GM11168 (cell line): ENCODE measurements at regions not wholly inside any gene's neighbourhood (a gene's known extent, or its start where the extent isn't known, plus 50 kb on each side); places are given as distances from the start of the nearest gene placed in this dataset.

Experiments used
- in situ Hi-C: fragments of 300-500 bp; cut with MboI; formaldehyde crosslinking; loops from one replicate; pipeline ENCODE4 v1.12.0; 2022; ENCODE audit warnings: low sequenced_read_pairs; ENCODE audit not compliant: unreplicated experiment

DNA sequence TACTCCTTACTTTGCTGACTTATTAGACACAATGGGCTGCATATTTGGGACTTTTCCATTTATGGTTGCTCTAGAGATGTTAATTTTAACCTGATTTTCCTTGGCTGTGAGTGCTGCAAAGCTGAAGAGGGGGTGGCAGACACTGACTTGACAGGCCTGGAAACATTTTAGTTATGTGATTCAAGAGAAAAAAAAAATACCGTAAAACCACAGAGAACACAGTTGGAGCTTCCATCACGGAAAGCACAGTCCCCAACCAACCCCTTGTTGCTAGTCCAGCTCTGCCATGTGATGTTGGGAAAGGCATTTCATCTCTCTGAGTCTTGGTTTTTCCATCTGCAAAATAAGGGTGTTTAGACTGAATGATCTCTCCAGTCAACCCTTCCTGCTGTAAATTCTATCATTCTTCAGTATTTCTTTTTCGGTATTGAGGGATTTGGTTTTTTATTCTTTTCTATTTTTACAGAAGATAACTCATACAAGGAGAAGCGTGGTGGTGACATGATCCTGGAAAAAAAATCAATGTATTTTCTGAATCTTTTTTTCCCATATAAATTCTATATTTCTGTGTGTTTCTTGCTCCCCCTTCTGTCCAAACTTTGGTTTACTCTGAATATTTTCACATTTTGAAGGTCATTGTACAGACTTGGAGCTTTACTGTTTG, 246.1 kb downstream of the REEP3 start:
- in situ Hi-C loops = no loop called here

DNA sequence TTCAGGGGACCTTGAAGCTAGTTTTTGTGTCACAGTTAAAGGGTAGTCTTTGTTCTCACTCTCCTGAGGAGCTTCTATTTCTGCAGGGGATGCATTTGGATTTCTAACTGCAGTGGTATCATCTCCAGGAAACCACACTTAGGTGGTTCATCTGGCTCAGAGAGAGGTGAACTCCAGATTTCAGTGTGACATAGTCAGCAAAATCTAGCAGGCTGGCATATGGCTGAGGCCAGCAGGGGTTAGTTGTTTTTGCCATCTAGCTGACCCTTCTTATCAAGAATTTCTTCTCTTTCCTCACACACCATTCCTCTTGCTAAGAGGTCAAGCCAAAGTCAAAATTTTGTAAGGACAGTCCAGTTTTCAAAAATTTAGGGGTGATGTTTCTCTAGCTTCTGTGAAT, 248.2 kb downstream of the REEP3 start:
- in situ Hi-C loops = no loop called here

DNA sequence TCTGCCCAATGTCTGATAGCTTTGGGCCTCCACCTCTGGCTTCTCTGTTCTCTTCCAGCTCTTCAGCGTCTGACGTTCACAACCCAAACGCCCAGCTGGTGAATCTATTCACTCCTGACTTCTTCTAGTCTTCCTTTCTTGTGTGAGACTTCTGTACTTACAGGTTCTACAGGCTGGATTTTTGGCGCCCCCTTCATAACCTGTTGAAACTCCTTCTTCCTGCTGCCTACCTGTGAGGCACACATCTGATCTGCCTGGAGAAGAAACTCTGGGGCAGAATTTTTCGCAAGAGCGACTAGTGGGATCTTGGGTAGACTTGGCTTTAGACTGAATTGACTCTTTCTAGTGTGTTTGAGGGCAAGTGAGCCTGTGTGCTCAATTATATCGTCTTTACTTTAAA, 249.3 kb downstream of the REEP3 start:
- in situ Hi-C loops = no loop called here

DNA sequence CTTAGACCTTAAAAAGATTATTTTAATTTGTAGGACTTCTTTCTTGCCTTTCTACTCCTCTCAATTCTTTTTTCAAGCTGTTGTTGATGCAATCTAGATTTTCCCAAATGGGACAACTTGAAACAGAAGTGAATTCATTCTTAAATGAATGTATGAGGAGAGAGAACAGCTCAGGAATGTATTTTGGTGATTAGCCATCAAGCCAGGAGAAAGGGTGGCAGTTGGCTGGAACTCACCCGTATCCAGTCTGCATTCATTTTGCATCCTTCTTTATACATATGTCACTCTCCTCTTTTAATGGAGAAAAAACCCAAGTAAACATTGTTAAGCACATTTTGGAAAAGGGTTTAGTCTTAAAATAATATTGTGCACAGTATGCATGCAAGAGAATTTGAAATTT, 251.3 kb downstream of the REEP3 start:
- in situ Hi-C loops = no loop called here

DNA sequence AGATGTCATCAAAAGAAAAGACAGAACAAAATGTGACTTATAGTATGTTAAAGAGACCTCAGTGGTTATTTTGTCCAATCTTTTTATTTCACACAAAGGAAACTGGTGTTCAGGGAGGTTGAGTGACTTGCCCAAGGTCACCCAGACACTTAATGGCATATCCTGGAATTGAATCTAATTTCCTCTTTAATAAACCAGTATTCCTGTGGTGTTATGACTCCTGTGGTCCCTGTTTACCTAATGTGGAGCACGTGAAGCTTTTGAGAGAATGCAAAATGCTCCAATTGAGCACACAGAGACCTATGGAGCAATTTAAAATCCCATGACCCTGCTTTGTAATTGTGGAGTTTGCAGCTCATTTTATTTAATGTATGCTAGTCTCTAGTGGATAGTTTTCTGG, 251.9 kb downstream of the REEP3 start:
- in situ Hi-C loops = no loop called here

DNA sequence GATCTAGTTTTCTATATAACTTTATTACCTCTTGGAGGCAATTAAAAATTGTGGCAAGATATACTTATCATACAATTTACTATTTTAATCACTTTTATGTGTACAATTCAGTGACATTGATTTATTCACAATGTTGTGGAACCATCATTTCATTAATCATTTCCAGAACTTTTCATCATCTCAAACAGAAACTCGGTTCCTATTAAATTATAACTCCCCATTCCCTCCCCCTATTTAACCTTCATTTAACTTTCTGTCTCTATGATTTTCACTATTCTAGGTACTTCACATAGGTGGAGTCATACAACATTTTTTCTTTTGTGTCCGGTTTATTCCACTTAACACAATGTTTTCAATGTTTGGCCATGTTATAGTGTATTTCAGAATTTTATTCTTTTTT, 252.8 kb downstream of the REEP3 start:
- in situ Hi-C loops = no loop called here

DNA sequence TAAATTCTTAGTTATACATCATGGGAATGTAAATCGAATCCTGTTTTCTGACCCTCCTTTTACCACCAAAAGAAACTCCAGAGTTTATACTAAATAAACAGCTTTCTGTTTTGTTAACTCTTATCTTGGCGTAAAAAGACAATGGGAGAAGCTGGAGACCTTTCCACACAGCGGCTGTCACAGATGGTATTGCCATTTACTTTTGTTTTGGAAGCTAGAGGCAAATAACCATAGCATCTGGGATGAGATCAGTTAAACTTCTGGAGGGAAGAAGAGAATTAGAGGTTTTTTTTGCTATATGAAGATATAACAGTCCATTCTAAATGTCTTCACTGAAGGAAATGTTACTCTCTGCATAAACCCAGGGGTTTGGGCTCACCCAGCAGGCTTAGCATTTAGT, 258.9 kb downstream of the REEP3 start:
- in situ Hi-C loops = no loop called here

DNA sequence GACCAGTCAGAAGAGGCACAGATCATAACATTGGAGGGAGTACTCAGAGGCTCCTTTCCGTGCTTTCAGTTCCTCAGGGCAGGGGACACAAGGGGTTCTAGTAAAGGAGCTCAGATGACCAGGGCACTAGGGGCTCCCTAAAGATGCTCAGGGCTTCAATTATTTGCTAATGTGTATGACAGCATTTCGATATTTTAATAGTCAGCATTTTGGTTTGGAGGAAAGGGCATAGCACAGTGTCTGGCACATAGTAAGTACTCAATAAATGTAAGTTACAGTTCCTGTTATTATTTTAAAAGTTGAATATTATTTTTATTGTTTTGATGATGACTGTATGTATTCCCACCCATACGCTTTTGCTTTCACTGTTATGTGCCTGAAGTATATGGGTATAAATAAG, 260.0 kb downstream of the REEP3 start:
- in situ Hi-C loops = no loop called here

DNA sequence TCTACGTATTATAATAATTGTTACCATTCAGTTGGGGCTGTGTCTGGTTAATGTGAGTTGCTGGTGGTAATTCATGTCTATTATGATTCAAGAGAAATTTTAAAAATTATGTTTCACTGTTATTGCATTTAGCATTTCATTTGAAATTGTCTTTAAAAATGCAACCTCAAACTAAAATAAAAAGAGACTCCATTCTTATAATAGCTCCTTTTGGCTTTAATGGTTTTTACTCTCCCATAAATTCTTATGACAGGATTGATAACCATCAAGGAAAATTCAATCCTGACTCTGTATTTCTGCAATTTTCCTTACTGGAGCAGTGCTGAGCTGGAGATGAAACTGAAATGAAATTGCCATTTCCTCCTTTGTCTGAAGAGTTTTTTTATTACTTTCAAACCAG, 262.7 kb downstream of the REEP3 start:
- in situ Hi-C loops = no loop called here

DNA sequence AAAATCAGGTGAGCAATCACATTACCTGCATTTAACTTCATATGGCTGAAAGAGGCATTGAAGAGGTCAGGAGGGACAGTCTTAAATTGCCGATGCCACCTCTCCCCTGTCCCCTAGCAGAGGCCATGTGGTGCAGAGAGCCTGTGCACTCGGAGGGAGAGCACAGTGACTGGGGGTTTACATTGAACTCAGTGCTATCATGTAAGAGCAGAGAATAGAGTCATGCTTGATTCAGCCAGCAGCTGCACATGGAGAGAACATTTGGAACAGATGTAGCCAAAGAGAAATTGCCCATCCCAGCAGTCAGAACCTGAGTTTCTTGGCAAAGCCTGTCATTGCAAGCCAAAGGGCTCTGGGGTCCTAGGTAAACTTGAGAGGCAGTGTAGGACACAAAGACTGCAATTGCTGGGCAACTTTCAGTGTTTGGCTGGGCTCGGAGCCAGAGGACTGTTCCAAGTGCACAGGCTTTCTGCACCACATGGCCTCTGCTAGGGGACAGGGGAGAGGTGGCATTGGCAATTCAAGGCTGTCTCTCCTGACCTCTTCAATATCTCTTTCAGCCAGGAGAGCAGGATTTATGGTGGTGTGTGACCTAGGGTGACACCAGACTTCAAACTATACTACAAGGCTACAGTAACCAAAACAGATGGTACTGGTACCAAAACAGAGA, 267.1 kb downstream of the REEP3 start:
- in situ Hi-C loops = no loop called here

DNA sequence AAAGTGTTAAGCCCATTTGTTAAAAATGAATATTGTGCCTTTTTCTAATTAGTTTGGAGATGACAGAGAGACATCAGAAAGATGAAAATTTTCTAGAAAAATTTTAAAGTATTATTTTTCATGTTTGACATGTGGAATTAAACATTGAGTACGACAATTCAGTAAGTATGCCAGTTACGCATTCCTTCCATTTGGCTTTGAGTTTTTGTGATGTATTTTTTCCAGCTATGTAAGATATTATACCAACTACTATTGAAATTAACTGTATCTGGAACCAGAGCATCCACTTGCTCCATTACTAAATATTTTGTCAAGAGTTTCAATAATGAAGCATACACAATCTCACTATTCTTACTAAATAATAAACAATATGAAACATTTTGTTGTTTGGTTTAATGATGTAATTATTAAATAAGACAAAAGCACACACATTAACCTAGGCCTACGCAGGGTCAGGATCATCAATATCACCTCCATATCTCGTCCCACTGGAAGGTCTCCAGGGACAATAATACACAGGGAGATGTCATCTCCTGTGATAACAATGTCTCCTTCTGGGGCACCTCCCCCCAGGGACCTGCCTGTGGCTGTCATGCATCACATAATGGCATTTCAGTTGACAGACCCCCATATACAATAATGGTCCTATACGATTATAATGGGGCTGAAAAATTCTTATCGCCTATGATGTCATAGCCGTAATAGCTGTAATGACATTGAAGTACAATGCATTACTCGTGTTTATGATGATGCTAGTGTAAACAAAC, 274.1 kb downstream of the REEP3 start:
- in situ Hi-C loops = no loop called here

DNA sequence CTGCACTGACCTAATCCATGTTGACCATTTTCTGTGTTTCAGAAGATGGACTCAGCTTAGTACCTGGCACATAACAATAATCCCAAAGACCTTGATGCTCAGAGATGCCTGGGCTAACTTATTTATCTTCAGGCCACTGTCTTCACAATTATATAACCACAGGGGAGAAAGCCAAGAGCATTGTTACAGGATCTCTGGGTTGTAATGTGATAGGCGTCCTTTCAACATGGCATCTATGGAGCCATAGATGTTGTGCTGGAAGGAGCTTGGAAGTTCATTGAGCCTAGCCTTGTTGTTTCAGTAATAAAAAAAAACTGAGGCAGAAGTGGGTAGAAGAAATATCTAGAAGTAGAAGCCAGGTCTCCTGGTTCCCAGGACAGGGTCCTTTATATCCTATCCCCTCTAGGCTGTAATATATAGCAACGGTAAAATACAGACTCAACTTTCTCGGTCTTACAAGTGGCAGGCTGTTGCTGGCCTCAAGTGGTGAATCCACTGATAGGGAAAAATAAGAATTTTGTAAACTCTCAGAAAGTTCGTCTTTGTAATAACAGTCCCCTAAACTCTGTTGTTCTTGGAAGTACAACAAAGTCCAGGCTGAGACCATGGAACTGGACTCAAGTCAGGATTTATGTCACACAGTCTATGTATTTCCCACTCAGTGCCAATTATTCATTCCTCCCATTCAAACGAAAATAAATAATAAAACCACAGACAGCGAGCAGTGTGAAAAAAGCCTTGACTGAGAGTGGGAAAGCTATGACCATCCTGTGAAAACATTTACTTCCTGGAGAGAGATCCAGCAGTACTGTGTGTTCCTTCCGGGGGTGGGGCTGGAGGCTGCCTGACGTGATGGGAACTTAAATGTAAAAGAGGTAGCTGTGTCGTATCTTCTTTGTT, 277.6 kb downstream of the REEP3 start:
- in situ Hi-C loops = no loop called here

DNA sequence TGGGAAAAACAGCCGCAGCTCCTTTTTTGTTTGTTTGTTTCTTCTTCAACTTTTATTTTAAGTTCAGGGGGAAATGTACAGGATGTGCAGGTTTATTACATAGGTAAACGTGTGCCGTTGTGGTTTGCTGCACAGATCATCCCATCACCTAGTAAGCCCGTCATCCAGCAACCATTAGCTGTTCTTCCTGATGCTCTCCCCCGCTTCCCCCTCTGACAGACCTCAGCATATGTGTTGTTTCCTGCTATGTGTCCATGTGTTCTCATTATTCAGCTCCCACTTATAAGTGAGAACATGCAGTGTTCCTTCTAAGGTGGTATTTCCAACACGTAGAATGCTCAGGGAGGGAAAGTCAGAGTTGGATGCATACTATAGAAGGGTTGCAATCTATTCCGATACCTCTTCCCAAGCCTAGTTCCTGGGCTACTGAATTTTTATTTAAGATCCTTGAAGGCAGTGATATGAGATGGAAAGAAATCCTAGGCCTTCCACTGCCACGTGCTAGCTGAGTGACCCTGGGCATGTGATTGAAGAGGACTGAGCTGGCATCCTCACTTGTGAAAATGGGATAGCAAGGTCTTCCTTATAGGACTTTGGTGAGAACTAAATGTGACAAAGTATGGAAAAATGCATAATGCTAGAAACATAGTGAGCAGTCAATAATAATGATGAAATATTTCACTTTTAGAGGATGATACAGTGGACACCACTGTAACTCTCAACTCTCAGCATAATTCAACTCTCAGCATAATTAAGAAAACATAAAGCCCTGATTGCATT, 278.5 kb downstream of the REEP3 start:
- in situ Hi-C loops = no loop called here

DNA sequence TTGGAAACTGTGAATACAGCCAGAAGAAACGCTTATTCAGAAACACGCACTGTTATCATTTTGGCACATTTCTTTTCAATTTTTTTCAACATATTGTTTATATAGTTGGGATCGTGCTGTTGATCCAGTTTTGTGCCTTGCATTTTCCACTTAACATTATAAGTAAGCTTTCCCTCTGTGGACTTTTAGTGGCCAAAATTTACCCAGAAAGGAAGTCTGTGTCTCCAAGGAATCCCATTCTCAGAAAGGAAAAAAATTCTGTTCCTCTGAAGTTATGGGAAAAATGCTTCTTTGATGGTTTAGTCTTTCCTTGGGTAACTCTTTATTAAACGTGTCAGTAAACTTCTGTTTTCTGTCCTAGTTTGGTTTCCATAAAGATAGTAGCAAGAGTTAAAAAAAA, 280.0 kb downstream of the REEP3 start:
- in situ Hi-C loops = no loop called here

DNA sequence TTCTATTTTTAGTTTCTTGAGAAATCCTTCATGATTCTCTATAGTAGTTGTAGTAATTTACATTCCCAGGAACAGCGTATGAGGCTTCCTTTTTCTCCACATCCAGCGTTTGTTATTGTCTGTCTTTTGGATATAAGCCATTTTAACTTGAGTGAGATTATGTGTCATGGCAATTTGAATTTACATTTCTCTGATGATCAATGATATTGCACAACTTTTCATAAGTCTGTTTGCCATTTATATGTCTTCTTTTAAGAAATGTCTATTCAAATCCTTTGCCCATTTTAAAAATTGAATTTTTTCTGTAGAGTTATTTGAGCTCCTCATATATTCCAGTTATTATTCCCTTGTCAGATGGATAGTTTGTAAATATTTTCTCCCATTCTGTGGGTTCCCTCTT, 285.1 kb downstream of the REEP3 start:
- in situ Hi-C loops = no loop called here

DNA sequence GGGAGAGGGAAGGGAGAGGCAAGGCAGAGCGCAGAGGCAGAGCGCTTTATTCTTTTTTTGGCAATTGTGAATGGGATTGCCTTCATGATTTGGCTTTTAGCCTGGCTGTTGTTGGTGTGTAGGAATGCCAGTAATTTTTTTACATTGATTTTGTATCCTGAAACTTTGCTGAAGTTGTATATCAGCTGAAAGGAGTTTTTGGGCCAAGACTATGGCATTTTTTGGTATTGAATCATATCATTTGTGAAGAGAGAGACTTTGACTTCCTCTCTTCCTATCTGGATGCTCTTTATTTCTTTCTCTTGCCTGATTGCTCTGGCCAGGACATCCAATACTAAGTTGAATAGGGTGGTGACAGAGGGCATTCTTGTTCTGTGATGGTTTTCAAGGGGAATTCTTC, 291.3 kb downstream of the REEP3 start:
- in situ Hi-C loops = no loop called here

DNA sequence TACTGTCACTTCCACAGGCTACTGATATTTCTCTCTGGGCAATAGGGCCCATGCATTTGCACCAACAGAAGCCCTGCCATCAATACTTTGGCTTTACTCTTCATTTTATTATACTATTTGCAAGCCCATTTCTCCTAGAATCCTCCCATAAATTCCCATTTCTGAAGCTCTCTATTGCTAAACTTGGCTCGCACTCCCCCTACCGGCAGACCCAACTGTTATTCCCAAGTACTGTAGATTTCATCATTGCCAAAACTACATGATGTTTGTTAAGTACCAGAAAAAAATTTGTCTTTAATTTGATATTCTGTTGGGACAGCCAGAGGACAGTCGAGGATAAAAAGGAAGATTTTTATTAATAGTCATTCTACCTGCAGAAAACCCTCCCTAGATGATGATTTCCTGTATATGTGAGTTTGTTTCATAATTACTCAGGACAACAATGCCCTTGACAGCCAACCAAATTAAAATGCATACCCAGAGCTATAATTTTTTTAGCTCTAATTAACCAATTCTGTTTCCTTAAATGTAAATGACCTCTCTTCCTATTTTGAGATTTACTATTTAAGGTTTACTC, 298.6 kb downstream of the REEP3 start:
- in situ Hi-C loops = no loop called here

DNA sequence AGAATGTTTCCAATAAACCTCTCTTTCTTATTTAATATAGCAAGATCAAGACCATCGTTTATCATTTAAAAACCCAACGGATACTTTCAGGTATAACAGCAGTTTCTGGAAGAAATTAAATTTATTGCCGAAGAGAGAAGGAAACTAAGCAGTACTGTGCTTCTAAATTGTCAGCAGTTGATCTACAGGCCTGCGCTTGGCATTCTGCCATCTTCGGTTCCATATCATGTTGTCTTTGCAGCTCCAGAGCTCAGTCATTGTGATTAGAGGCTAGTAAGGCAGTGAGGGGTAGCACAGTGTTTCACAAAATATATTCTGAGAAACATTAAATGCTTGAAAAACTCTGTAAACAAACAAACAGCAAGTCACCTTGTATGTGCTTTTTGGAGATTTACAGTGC, 301.3 kb downstream of the REEP3 start:
- in situ Hi-C loops = no loop called here

DNA sequence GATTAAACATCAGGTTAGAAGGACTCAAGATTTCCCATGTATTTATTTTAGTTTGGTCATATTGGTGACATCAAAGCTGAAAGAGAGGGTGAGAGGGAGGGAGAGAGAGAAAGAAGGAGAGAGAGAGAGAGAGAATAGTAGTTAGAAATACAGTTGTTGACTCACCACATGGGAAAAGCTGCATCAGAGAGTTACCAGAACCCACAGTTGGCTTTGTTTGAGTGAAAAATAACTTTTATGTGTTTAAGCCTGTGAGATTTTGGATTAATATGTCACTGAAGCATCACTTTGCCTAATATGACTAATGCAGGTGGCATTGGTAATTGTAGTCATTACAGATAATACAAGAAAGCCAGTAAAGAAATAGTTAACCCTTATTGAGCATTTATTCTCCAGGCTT, 303.9 kb downstream of the REEP3 start:
- in situ Hi-C loops = no loop called here

DNA sequence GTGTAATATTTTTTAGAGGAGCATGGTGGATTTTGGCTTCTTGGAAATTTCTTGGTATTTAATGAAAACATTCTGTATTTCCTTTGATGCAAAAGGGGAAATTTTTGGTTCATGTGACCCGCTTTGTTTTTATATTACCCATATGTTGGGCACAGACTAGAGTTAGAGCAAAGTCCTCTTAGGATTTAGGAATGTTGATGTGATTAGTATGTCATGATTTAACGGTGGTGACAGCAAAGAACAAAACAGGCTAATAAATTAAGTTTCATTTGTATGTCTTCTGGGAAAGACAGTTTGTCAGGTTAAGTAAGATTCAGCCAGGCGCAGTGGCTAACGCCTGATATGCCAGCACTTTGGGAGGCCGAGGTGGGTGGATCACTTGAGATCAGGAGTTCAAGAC, 304.6 kb downstream of the REEP3 start:
- in situ Hi-C loops = no loop called here
